ENCODE measurements at regions not wholly inside any gene's neighbourhood (a gene's known extent, or its start where the extent isn't known, plus 50 kb on each side); places are given as distances from the start of the nearest gene placed in this dataset.

GRCh38 chr3:153038367-153038766, 123.7 kb upstream of the RAP2B start:
- DNase-seq (ENCODE audit: low read depth in 2 of 2), result no peak
- Histone ChIP-seq H3K4me1 (ENCODE audit: control insufficient read depth, extremely low read depth, insufficient read depth, low read length) (no peaks in the 10 kb centered on the region), H3K79me2 (ENCODE audit: control insufficient read depth, insufficient read depth, low read length) (no peaks in the 10 kb centered on the region), H2AFZ (ENCODE audit: low read length) (no peak overlapping the region), H3K27me3 (ENCODE audit: control insufficient read depth, insufficient read depth, low read length) (no peaks in the 10 kb centered on the region), H3K36me3 (ENCODE audit: control insufficient read depth, insufficient read depth, low read length) (no peaks in the 10 kb centered on the region), H4K20me1 (ENCODE audit: control insufficient read depth, extremely low read depth, insufficient read depth, low read length) (no peaks in the 10 kb centered on the region), H3K4me3 (replicated peaks in 1 of 4; ENCODE audit: control extremely low read depth in 1 of 4, insufficient read depth in 1 of 4, low read depth in 3 of 4, low read length in 4 of 4) (no peak overlapping the region), H3K4me2 (ENCODE audit: extremely low read depth, insufficient read depth, low read length) (no peak overlapping the region), H3K9ac (ENCODE audit: insufficient read depth, low read length) (no peak overlapping the region), H3K27ac (ENCODE audit: insufficient read depth, low read length) (no peak overlapping the region), H3K9me3 (ENCODE audit: control insufficient read depth, insufficient read depth, low read depth, low read length) (no peaks in the 10 kb centered on the region)
- TF ChIP-seq EZH2 (IDR thresholded peaks at IDR 0.05; ENCODE audit: low read length, missing control alignments) (no peak), CTCF (conservative IDR thresholded peaks at IDR 0.05 in 1 of 2, IDR thresholded peaks at IDR 0.05 in 1 of 2; ENCODE audit: low read depth in 1 of 2, low read length in 2 of 2) (no peak)

GRCh38 chr3:153038779-153039178, 123.2 kb upstream of the RAP2B start:
- Histone ChIP-seq H3K9me3 (ENCODE audit: control insufficient read depth, insufficient read depth, low read depth, low read length) (no peaks in the 10 kb centered on the region), H3K27me3 (ENCODE audit: control insufficient read depth, insufficient read depth, low read length) (no peaks in the 10 kb centered on the region), H3K79me2 (ENCODE audit: control insufficient read depth, insufficient read depth, low read length) (no peaks in the 10 kb centered on the region), H3K36me3 (ENCODE audit: control insufficient read depth, insufficient read depth, low read length) (no peaks in the 10 kb centered on the region), H3K4me2 (ENCODE audit: extremely low read depth, insufficient read depth, low read length) (no peak overlapping the region), H4K20me1 (ENCODE audit: control insufficient read depth, extremely low read depth, insufficient read depth, low read length) (no peaks in the 10 kb centered on the region), H2AFZ (ENCODE audit: low read length) (no peak overlapping the region), H3K27ac (ENCODE audit: insufficient read depth, low read length) (no peak overlapping the region), H3K4me3 (replicated peaks in 1 of 4; ENCODE audit: control extremely low read depth in 1 of 4, insufficient read depth in 1 of 4, low read depth in 3 of 4, low read length in 4 of 4) (no peak overlapping the region), H3K4me1 (ENCODE audit: control insufficient read depth, extremely low read depth, insufficient read depth, low read length) (no peaks in the 10 kb centered on the region), H3K9ac (ENCODE audit: insufficient read depth, low read length) (no peak overlapping the region)
- no peak for TF ChIP-seq EZH2 (IDR thresholded peaks at IDR 0.05; ENCODE audit: low read length, missing control alignments)
- TF ChIP-seq CTCF (conservative IDR thresholded peaks at IDR 0.05 in 1 of 2, IDR thresholded peaks at IDR 0.05 in 1 of 2; ENCODE audit: low read depth in 1 of 2, low read length in 2 of 2), result no peak
- peak in 1 of 2 donors; percentile 34 for DNase-seq (ENCODE audit: low read depth in 2 of 2)

GRCh38 chr3:153041181-153041580, 120.8 kb upstream of the RAP2B start:
- no peak overlapping the region for H3K9ac ChIP-seq (ENCODE audit: insufficient read depth, low read length)
- H3K79me2 ChIP-seq (ENCODE audit: control insufficient read depth, insufficient read depth, low read length), result no peaks in the 10 kb centered on the region
- no peak for TF ChIP-seq EZH2 (IDR thresholded peaks at IDR 0.05; ENCODE audit: low read length, missing control alignments)
- TF ChIP-seq CTCF (conservative IDR thresholded peaks at IDR 0.05 in 1 of 2, IDR thresholded peaks at IDR 0.05 in 1 of 2; ENCODE audit: low read depth in 1 of 2, low read length in 2 of 2), result no peak
- H2AFZ ChIP-seq (ENCODE audit: low read length), result no peak overlapping the region
- H3K4me1 ChIP-seq (ENCODE audit: control insufficient read depth, extremely low read depth, insufficient read depth, low read length), result no peaks in the 10 kb centered on the region
- no peak overlapping the region for H3K4me3 ChIP-seq (replicated peaks in 1 of 4; ENCODE audit: control extremely low read depth in 1 of 4, insufficient read depth in 1 of 4, low read depth in 3 of 4, low read length in 4 of 4)
- no peaks in the 10 kb centered on the region for H3K27me3 ChIP-seq (ENCODE audit: control insufficient read depth, insufficient read depth, low read length)
- no peak for DNase-seq (ENCODE audit: low read depth in 2 of 2)
- H3K9me3 ChIP-seq (ENCODE audit: control insufficient read depth, insufficient read depth, low read depth, low read length), result no peaks in the 10 kb centered on the region
- H3K36me3 ChIP-seq (ENCODE audit: control insufficient read depth, insufficient read depth, low read length), result no peaks in the 10 kb centered on the region
- H4K20me1 ChIP-seq (ENCODE audit: control insufficient read depth, extremely low read depth, insufficient read depth, low read length), result no peaks in the 10 kb centered on the region
- no peak overlapping the region for H3K27ac ChIP-seq (ENCODE audit: insufficient read depth, low read length)
- no peak overlapping the region for H3K4me2 ChIP-seq (ENCODE audit: extremely low read depth, insufficient read depth, low read length)

Measured in fibroblast of lung (primary cell).